DOHH2 (cell line): ENCODE measurements at regions not wholly inside any gene's neighbourhood (a gene's known extent, or its start where the extent isn't known, plus 50 kb on each side); places are given as distances from the start of the nearest gene placed in this dataset.

Source experiments
- H3F3A ChIP-seq: fragments of 200-600 bp; sonication (generic), shearing (Covaris generic); 2 replicates; pipeline ENCODE4 v1.6.0; 2016; ENCODE audit warnings: antibody characterized with exemption, mild to moderate bottlenecking; ENCODE audit not compliant: control insufficient read depth, insufficient read depth
- H3K27ac ChIP-seq: fragments of 200-600 bp; sonication (generic); 2 replicates; pipeline ENCODE4 v1.5.1; 2014; ENCODE audit warnings: low read depth, mild to moderate bottlenecking, low read length, moderate library complexity
- H3K27me3 ChIP-seq: fragments of 200-600 bp; sonication (generic); 2 replicates; pipeline ENCODE4 v1.6.1; 2014; ENCODE audit warnings: mild to moderate bottlenecking, low read length, mixed read lengths; ENCODE audit not compliant: control insufficient read depth
- H3K36me3 ChIP-seq: fragments of 200-600 bp; sonication (generic); 2 replicates; pipeline ENCODE4 v1.6.1; 2014; ENCODE audit warnings: mild to moderate bottlenecking, low read length, moderate library complexity, mixed read lengths; ENCODE audit not compliant: control insufficient read depth
- H3K4me1 ChIP-seq: fragments of 200-600 bp; sonication (generic); 2 replicates; pipeline ENCODE4 v1.6.1; 2014; ENCODE audit warnings: mild to moderate bottlenecking, low read length, mixed read lengths; ENCODE audit not compliant: control insufficient read depth
- H3K4me2 ChIP-seq: fragments of 200-600 bp; sonication (generic); 2 replicates; pipeline ENCODE4 v1.6.0; 2014; ENCODE audit warnings: mild to moderate bottlenecking, low read length, moderate library complexity
- H3K4me3 ChIP-seq: fragments of 200-600 bp; sonication (generic); 2 replicates; pipeline ENCODE4 v1.5.1; 2014; ENCODE audit warnings: mild to moderate bottlenecking, low read length, mixed read lengths
- H3K79me2 ChIP-seq: fragments of 200-600 bp; sonication (generic); 2 replicates; pipeline ENCODE4 v1.6.1; 2014; ENCODE audit warnings: mild to moderate bottlenecking, low read length, mixed read lengths; ENCODE audit not compliant: control insufficient read depth
- H3K9me2 ChIP-seq: fragments of 200-600 bp; sonication (generic); replicated peaks from 2 replicates; pipeline ENCODE4 v1.6.1; 2014; ENCODE audit warnings: mild to moderate bottlenecking, low read length, mixed read lengths; ENCODE audit not compliant: control insufficient read depth
- H3K9me3 ChIP-seq: fragments of 200-600 bp; sonication (generic); 2 replicates; pipeline ENCODE4 v1.6.1; 2014; ENCODE audit warnings: antibody characterized with exemption, low read length, mixed read lengths; ENCODE audit not compliant: control insufficient read depth, insufficient read depth
- H4K20me1 ChIP-seq: fragments of 200-600 bp; sonication (generic); 2 replicates; pipeline ENCODE4 v1.6.0; 2014; ENCODE audit warnings: low read depth, mild to moderate bottlenecking, antibody characterized with exemption, low read length, moderate library complexity; ENCODE audit not compliant: control insufficient read depth, insufficient read depth
- CTCF ChIP-seq: fragments of 200-600 bp; sonication (generic); IDR thresholded peaks from one replicate; pipeline ENCODE4 v1.5.1; 2014; ENCODE audit warnings: antibody characterized with exemption, mild to moderate bottlenecking, low read depth, low read length; ENCODE audit not compliant: poor library complexity, severe bottlenecking
- EZH2phosphoT487 ChIP-seq: fragments of 200-600 bp; sonication (generic); IDR thresholded peaks from 2 replicates; pipeline ENCODE4 v1.6.1; 2017; ENCODE audit warnings: borderline replicate concordance, mild to moderate bottlenecking, antibody characterized with exemption, low read length, moderate library complexity, mixed read lengths

GRCh38 chr13:30077240-30077735 is 226.9 kb upstream of the UBL3 start:
- Histone ChIP-seq H3F3A (no peaks in the 10 kb centered on the region), H4K20me1 (no peaks in the 10 kb centered on the region)
- no peak for TF ChIP-seq CTCF
- no peak for TF ChIP-seq EZH2phosphoT487

DNA sequence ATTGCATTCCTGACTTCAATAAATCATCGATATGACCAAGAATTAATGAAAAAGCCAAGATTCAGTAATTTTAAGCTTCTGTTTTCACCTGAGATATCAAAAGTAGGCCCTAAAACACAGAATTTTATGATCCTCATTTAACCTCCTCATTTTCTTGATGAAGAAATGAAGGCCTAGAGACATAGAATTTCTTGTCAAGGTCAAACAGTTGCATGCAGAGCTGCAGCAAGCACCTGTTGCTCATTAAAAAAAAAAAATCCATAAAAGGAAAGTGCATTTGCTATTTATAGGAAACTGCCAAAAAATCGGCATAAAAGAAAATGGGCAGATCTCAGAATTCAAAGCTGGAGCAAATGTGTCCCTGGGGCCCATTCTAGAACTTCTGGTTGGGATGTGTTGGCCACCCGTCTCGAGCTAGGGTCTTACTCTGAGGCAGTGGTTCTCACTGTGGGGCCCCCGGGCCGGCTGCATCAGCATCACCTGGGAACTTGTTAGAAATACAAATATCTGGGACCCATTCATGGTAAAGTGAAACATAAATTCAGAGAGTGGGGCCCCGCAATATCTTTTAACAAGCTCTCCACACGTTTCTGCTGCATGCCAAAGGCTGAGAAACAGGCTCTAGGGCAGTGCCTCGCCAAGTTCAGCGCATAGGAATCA is 224.7 kb upstream of the UBL3 start:
- Histone ChIP-seq H3K4me2 (no peak overlapping the region), H3K27me3 (peaks cover 3% of the 10 kb centered on the region; the same call in 1 of the 2 replicates), H3K36me3 (no peaks in the 10 kb centered on the region), H3K9me2 (no peaks in the 10 kb centered on the region), H3K79me2 (no peaks in the 10 kb centered on the region), H3K4me1 (no peaks in the 10 kb centered on the region), H3K27ac (no peak overlapping the region), H3K4me3 (no peak overlapping the region), H4K20me1 (no peaks in the 10 kb centered on the region), H3K9me3 (no peaks in the 10 kb centered on the region), H3F3A (no peaks in the 10 kb centered on the region)
- TF ChIP-seq CTCF, result no peak
- no peak for TF ChIP-seq EZH2phosphoT487

More at GRCh38 chr13:30077240-30077735, 226.9 kb upstream of the UBL3 start:
- H3K9me2 ChIP-seq, result no peaks in the 10 kb centered on the region
- H3K27me3 ChIP-seq, result peaks cover 3% of the 10 kb centered on the region; the same call in 1 of the 2 replicates
- H3K36me3 ChIP-seq, result no peaks in the 10 kb centered on the region
- no peaks in the 10 kb centered on the region for H3K79me2 ChIP-seq
- H3K4me2 ChIP-seq, result no peak overlapping the region
- H3K27ac ChIP-seq, result no peak overlapping the region
- H3K4me3 ChIP-seq, result no peak overlapping the region
- no peaks in the 10 kb centered on the region for H3K9me3 ChIP-seq
- no peaks in the 10 kb centered on the region for H3K4me1 ChIP-seq

- TF ChIP-seq CTCF (no peak), EZH2phosphoT487 (no peak)
- no peaks in the 10 kb centered on the region for H3K36me3 ChIP-seq
- H3K9me3 ChIP-seq, result no peaks in the 10 kb centered on the region
- H3K79me2 ChIP-seq, result no peaks in the 10 kb centered on the region
- H3F3A ChIP-seq, result no peaks in the 10 kb centered on the region
- H3K4me1 ChIP-seq, result no peaks in the 10 kb centered on the region
- no peak overlapping the region for H3K4me3 ChIP-seq
- no peaks in the 10 kb centered on the region for H4K20me1 ChIP-seq
- H3K27me3 ChIP-seq, result peaks cover 3% of the 10 kb centered on the region; the same call in 1 of the 2 replicates
- no peaks in the 10 kb centered on the region for H3K9me2 ChIP-seq
- no peak overlapping the region for H3K27ac ChIP-seq
- no peak overlapping the region for H3K4me2 ChIP-seq
Measured at GRCh38 chr13:30074431-30074830, 224.0 kb upstream of the UBL3 start.
